NCI-H510A (cell line): ENCODE measurements at regions not wholly inside any gene's neighbourhood (a gene's known extent, or its start where the extent isn't known, plus 50 kb on each side); places are given as distances from the start of the nearest gene placed in this dataset.

Experiments
- DNase-seq: peaks from one replicate; lab custom pipeline; 2025; lab: John Stamatoyannopoulos, UW

DNA sequence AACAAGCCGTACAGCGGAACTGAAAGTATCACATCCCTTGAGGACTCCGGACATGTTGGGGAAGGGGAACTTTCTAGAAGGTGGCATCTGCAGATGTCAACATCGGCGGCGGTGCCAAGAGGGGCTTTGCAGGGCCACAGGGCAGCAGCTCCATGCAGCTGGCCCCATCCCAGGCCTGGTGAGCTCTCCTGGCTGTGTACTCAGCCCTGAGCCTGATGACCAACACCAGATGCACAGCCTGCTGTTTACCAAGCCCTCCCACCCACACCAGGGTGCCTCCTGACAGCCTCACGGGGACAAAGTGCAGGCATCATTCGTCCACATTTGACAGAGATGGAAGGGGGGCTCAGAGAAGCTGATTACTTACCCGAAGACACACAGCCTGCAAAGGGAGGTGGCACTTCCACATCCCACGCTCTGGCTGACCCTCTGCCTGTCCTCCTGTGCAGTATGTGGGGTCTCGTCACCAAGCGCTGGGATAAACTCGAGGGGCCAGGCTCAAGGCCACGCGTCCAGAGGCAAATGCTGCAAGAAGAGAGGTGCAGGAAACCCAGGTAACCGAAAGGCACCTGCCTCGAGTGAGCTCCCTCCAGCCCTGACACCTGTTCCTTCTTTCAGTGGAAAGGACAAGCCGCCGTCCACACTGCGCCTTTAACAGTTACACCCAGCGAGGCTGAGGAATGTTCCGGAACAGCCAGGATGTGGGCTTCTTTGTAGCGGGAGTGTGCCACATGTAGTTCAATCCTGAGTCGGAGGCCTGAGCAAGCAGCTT is 69.0 kb upstream of the ASAP2 start:
- DNase-seq: no peak

- DNase-seq: no peak
These were observed 70.6 kb upstream of the ASAP2 start for GRCh38 chr2:9135822-9136558.

DNA sequence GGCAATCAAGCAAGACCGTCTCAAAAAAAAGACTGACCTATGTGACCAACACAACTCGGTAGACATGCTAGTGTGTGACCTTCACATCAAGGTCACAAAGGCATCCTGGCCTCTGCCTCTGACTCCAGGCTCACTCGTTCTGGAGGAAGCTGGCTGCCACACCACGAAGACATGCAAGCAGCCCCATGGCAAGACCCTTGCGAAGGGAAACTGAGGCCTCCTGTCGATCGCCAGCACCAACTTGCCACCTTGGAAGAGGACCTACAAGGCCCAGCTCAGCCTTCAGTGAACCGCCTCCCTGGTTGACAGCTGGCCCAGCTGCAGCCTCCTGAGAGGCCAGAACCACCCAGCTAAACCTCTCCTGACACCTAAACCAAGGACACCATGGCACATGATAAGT is 79.3 kb upstream of the ASAP2 start:
- no peak for DNase-seq

DNA sequence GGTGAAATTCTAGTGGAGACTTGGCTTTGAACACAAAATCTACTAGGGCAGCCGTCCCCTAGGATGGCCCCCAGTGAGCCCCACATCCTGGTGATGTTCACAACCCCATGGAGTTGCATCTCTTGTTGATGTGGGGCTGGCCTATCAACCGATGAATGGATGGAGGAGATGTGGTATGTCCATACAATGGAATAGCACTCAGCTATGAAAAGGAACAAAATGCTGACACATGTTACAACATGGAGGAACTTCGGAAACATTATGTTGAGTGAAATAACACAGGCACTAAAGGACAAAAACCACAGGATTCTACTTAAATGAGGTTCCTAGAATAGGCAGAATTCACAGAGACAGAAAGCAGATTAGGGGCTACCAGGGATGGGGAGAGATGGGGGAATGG is 80.1 kb upstream of the ASAP2 start:
- DNase-seq: no peak

- no peak for DNase-seq
These were observed 82.3 kb upstream of the ASAP2 start for GRCh38 chr2:9124231-9124741.

DNA sequence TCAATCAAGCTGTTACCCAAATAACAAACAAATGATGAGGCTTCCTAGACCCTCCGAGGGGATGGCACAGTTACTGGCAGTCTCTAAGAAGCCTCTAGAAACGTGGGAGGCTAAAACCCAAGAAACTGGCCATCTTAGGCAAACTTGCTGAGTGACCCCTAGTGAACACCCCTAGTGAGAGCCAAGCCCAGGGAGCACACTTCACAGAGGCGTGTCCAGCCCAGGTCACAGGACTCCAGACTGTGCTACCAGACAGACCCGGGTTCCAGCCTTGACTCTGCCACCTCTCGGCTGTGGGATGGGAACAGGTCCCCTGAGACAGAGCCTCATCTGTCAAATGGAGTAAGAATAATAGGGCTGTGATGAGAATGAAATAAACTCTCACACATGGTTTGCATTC is 83.5 kb upstream of the ASAP2 start:
- DNase-seq: no peak

GRCh38 chr2:9122367-9122766 is 84.2 kb upstream of the ASAP2 start:
- no peak for DNase-seq

DNA sequence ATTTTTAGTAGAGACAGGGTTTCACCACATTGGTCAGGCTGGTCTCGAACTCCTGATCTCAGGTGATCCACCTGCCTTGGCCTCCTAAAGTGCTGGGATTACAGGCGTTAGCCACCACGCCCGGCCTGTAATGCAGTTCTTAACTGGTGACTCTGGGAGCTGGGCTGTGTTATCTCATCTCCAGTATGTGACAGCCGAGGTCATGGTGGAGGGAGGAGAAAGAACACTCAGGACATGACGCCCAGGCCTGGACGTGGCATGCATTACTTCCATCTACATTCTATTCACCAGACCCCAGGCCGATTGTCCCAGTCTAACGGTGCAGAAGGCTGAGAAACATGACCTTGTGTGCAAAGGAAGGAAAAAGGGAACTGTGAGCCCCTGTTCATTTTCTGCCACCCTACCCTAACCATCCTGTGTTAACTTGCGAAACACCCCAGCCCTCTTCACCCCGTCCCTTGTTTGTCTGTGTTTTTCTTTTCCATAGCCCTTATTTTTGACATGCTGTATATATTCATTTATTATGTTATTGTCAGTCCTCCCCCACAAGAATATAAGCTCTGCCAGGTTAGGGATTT is 88.1 kb upstream of the ASAP2 start:
- DNase-seq: no peak

GRCh38 chr2:9115229-9115628 is 91.4 kb upstream of the ASAP2 start:
- DNase-seq: no peak

DNA sequence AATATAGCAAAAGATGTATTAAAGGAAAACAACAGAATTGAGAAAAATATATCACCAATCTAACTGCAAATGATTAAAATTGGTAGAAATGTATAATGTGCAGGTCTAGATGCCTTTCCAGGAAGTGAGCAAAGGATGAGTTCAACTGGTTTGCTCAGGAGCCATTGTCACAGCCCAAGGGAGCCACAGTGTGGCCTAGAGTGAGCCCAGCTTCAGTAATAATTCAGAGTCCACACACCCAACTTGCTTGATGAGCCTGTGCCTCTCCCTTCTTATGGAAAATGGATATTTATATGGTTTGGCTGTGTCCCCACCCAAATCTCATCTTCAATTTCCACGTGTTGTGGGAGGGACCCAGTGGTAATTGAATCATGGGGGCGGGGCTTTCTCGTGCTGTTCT is 92.2 kb upstream of the ASAP2 start:
- DNase-seq: no peak

DNA sequence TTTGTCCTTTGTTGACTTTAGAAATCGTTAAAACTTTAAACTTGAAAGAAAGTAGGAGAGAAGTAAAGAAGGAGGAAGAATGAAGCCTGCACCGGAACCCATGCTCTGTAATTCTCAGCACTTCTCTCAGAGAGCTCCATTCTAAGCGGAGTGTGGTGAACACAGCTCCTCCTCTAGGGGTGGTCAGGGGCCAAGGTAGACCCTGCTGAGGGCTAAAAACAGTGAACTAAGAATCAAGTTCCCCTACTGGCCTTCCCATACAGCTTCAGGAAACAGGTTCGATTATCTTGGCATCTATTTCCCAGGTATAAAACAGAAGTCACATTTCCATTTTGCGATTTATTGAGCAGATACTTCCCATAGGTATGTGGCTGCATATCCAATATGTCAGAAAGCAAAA is 92.7 kb upstream of the ASAP2 start:
- DNase-seq: no peak

- no peak for DNase-seq
These were observed 93.3 kb upstream of the ASAP2 start for GRCh38 chr2:9113262-9113661.

- DNase-seq: no peak
These were observed 94.4 kb upstream of the ASAP2 start for GRCh38 chr2:9112079-9112721.

DNA sequence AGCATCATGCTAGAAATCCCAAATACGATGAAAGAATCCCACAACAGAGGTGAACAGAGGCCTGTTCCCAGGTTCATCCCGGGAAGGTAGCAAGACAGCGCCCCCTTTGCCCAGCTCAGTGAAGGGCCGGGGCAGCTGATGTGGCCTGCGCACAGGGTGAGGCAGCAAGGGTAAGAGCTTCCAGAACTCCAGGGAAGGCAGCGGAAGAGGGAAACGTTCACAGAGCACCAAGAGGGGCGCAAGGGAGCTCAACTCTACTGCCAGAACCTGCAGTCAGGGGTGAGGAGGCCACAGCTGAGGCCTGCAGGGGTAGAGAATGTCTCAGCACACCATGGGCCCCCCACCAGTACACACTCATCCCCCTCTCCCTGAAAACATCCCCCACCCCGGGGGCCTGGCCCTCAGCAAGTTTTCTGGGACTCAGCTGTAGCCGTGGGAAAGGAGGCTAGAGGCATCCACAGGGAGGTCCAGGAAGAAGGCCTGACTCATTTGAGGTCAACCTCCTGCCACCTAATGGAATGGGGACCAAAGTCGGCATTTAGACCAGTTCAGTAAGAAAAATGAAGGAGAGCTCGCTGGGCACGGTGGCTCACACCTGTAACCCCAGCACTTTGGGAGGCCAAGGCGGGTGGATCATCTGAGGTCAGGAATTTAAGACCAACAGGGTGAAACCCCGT is 95.6 kb upstream of the ASAP2 start:
- no peak for DNase-seq

DNA sequence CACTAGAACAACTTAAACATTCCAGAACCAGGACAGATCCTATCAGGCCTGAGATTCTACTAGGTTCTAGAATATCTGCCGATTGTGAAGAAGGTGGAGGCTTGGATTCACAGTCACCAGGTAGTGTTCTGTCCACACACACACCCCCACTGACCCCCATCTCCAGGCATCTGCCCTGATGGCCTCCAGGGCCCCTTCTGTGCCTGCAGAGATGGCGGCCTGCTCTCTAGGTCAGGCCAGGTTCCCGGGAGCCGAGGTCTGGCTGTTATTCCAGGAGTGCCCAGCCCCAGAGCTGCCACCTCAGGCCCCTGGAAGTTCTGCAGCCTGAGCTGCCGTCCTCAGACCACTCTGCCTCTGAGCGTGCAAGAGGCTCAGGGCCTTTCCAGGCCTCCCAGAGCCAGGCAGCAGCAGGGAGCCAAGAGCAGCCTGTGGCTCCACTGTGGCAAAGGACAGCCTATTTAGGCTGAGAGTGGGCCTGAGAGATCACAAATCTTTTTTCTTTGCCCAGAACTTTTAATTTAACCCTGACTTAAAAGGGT is 96.2 kb upstream of the ASAP2 start:
- no peak for DNase-seq

- no peak for DNase-seq
These were observed 96.7 kb upstream of the ASAP2 start for GRCh38 chr2:9109871-9110270.

DNA sequence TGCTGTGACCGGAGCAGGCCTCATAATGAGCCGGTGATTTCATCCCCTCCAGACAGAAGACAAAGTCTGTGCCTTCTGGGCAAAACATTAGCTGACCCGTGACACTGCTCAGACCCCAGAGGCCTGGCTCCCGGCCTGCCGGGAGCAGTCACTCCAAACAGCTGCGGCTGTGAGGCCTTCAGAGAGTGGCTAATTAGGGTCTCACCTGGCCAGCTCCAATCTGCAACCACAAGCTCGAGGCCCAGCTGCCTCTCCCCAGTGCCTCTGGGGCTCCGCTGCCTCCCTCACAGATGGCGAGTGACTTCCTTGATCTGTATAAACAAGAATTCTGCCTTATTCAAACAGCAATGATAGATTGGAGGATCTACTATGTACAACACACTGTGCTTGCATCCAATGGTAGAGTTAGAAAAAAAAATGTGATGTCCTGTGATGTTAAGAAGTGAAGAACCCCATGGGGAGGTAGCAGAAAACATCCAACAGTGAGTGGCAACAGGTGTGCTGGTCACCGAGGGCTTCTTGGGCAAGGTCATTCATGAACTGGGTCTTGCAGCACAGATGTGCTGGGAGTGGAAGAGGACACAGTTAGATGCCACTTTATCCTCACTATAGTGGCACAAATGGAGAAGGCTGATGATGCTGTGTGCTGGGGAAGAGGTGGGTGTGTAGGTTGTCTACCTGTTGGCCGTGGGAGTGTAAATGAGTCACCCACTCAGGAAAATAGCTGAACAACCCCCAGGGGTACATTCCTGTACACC is 98.2 kb upstream of the ASAP2 start:
- peak; percentile 43 for DNase-seq

DNA sequence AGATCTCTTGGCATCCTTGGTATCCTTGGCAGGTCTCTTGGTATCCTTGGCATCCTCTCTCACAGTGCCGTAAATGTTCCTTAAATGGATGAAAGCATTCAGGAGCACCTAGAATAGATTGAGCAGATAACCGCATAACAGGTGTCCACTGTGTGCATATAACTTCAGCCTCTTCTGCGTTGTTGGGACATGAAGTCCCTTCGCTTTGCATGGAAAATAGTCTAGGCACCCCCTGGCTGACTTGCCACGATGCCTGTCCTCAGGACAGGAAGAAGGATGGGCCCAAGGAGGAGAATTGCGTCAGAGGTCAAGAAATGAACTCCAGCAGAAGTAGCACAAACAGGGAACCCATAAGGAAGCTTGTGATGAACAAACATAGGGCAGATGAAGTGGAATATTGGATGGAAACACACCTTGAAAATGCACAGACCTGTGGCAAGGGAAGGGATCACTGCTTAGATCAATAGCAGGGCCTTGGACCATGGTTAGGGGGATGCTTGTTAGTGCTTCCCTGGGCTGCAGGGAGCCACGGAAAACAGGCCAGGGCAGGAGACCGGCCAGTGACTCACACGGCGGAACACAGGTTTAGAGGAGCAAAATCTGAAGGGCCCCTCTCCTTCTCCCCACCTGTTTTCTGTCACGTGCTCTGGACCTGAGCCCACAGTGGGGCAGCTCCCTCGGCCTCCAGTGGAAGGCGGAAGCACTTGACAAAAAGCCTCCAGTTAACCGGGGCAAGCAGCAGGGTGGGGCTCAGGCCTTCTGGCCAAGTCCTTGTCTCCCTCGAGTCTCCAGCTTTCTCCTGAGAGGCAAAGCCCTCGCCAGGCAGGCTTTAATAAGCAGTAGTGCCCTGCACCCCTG is 99.2 kb upstream of the ASAP2 start:
- DNase-seq: no peak

- no peak for DNase-seq
These were observed 100.1 kb upstream of the ASAP2 start for GRCh38 chr2:9106338-9107167.
